ENCODE measurements at regions not wholly inside any gene's neighbourhood (a gene's known extent, or its start where the extent isn't known, plus 50 kb on each side); places are given as distances from the start of the nearest gene placed in this dataset.

GRCh38 chr4:106852426-106852825, 183.7 kb downstream of the DKK2 start (continued):
- TF ChIP-seq CTCF (conservative IDR thresholded peaks at IDR 0.05; ENCODE audit: low read depth in 2 of 2) (no peak), ETS1 (IDR thresholded peaks at IDR 0.05) (no peak), STAT1 (IDR thresholded peaks at IDR 0.05; ENCODE audit: unreplicated experiment) (no peak), POLR2AphosphoS5 (IDR thresholded peaks at IDR 0.05; ENCODE audit: low read depth) (no peak), ZNF331 (CRISPR knock-in tag; IDR thresholded peaks at IDR 0.05; ENCODE audit: low read depth) (no peak)

- no peak overlapping the region for H3K27ac Mint-ChIP-seq
- TF ChIP-seq EZH2phosphoT487 (IDR thresholded peaks at IDR 0.05; ENCODE audit: unreplicated experiment) (no peak), ZNF331 (CRISPR knock-in tag; IDR thresholded peaks at IDR 0.05; ENCODE audit: low read depth) (no peak), ZNF462 (CRISPR knock-in tag; IDR thresholded peaks at IDR 0.05) (no peak), REST (IDR thresholded peaks at IDR 0.05; ENCODE audit: unreplicated experiment) (no peak), ZNF114 (CRISPR knock-in tag; IDR thresholded peaks at IDR 0.05) (no peak), POLR2AphosphoS5 (IDR thresholded peaks at IDR 0.05; ENCODE audit: low read depth) (no peak), JUNB (IDR thresholded peaks at IDR 0.05; ENCODE audit: unreplicated experiment) (no peak), CREB1 (CRISPR knock-in tag; IDR thresholded peaks at IDR 0.05; ENCODE audit: low read depth) (no peak)
These were observed 184.4 kb downstream of the DKK2 start for GRCh38 chr4:106851726-106852125.

More at GRCh38 chr4:106851726-106852125, 184.4 kb downstream of the DKK2 start:
- H3K36me3 ChIP-seq (ENCODE audit: insufficient read depth): no peaks in the 10 kb centered on the region
- no peak overlapping the region for H3K4me3 ChIP-seq
- no peaks in the 10 kb centered on the region for H3K9me2 ChIP-seq (ENCODE audit: insufficient read depth)
- Mint-ChIP-seq H3K27me3 (ENCODE audit: insufficient read depth, low read depth, poor library complexity) (no peaks in the 10 kb centered on the region), H3K4me1 (peaks cover 4% of the 10 kb centered on the region; the same call in 2 of the 3 replicates), H3K4me3 (no peak overlapping the region), H3K36me3 (ENCODE audit: low read depth) (no peaks in the 10 kb centered on the region), H3K9me3 (no peaks in the 10 kb centered on the region)
- DNase-seq (ENCODE audit: low spot score) (no peak), ATAC-seq (no peak)
- no peaks in the 10 kb centered on the region for H4K20me1 ChIP-seq (replicated peaks; ENCODE audit: insufficient read depth)
- H3K4me1 ChIP-seq (ENCODE audit: insufficient read depth): peaks cover 9% of the 10 kb centered on the region; the same call in 1 of the 2 replicates
- H3K27me3 ChIP-seq (ENCODE audit: insufficient read depth): no peaks in the 10 kb centered on the region
- H3K27ac ChIP-seq (ENCODE audit: low read depth): no peak overlapping the region
- H3K79me2 ChIP-seq (replicated peaks; ENCODE audit: insufficient read depth): no peaks in the 10 kb centered on the region
- no peak overlapping the region for H2AFZ ChIP-seq
- no peaks in the 10 kb centered on the region for H3F3A ChIP-seq (replicated peaks; ENCODE audit: low read depth)
- no peak overlapping the region for H3K4me2 ChIP-seq

Measured in GM23338 (cell line).